Neural progenitor cell (in vitro differentiated cells): ENCODE measurements at regions not wholly inside any gene's neighbourhood (a gene's known extent, or its start where the extent isn't known, plus 50 kb on each side); places are given as distances from the start of the nearest gene placed in this dataset.

Experiments
- DNase-seq: peaks from one replicate; pipeline ENCODE4 v3.0.0-alpha.2; 2016; ENCODE audit warnings: low spot score
- H2AFZ ChIP-seq: fragments of 200-600 bp; sonication (generic); replicated peaks from 2 replicates; pipeline ENCODE4 v1.6.1; 2016; ENCODE audit warnings: antibody characterized with exemption
- H3F3A ChIP-seq: fragments of 200-600 bp; sonication (generic); 2 replicates; pipeline ENCODE4 v1.6.1; 2016; ENCODE audit warnings: antibody characterized with exemption, low read depth
- H3K27ac ChIP-seq: fragments of 200-600 bp; sonication (generic); 2 replicates; pipeline ENCODE4 v1.5.1; 2016; ENCODE audit warnings: mild to moderate bottlenecking
- H3K27me3 ChIP-seq: fragments of 200-600 bp; sonication (generic); 2 replicates; pipeline ENCODE4 v1.6.1; 2016; ENCODE audit warnings: mild to moderate bottlenecking, moderate library complexity
- H3K36me3 ChIP-seq: fragments of 200-600 bp; sonication (generic); 2 replicates; pipeline ENCODE4 v1.5.1; 2016
- H3K4me1 ChIP-seq: fragments of 200-600 bp; sonication (generic); 2 replicates; pipeline ENCODE4 v1.6.1; 2016; ENCODE audit warnings: mixed run types
- H3K4me2 ChIP-seq: fragments of 200-600 bp; sonication (generic); 2 replicates; pipeline ENCODE4 v1.6.1; 2016
- H3K4me3 ChIP-seq: fragments of 200-600 bp; sonication (generic); 2 replicates; pipeline ENCODE4 v1.5.1; 2016
- H3K79me2 ChIP-seq: fragments of 200-600 bp; sonication (generic); 2 replicates; pipeline ENCODE4 v1.6.1; 2016; ENCODE audit warnings: low read depth
- H3K9ac ChIP-seq: fragments of 200-600 bp; sonication (generic); 2 replicates; pipeline ENCODE4 v1.6.1; 2016
- H3K9me3 ChIP-seq: fragments of 200-600 bp; sonication (generic); 2 replicates; pipeline ENCODE4 v1.5.1; 2016; ENCODE audit warnings: low read depth
- H4K20me1 ChIP-seq: fragments of 200-600 bp; sonication (generic); 2 replicates; pipeline ENCODE4 v1.6.1; 2016; ENCODE audit warnings: low read depth
- H3K27ac Mint-ChIP-seq: 3 replicates; pipeline ENCODE4 v1.8.0; 2021; ENCODE audit warnings: mixed read lengths
- H3K27me3 Mint-ChIP-seq: 2 replicates; pipeline ENCODE4 v1.8.0; 2022; ENCODE audit warnings: low read depth, mild to moderate bottlenecking, inconsistent platforms, moderate library complexity, mixed read lengths; ENCODE audit not compliant: insufficient read depth
- H3K36me3 Mint-ChIP-seq: 3 replicates; pipeline ENCODE4 v1.8.0; 2021; ENCODE audit warnings: mixed read lengths
- H3K4me1 Mint-ChIP-seq: 3 replicates; pipeline ENCODE4 v1.8.0; 2021; ENCODE audit warnings: mixed read lengths
- H3K4me3 Mint-ChIP-seq: 3 replicates; pipeline ENCODE4 v1.8.0; 2021; ENCODE audit warnings: mild to moderate bottlenecking, moderate library complexity, mixed read lengths
- H3K9me3 Mint-ChIP-seq: 3 replicates; pipeline ENCODE4 v1.8.0; 2020; ENCODE audit warnings: mixed read lengths
- CTCF ChIP-seq: fragments of 200-600 bp; sonication (generic); IDR thresholded peaks from 2 replicates; pipeline ENCODE4 v1.5.1; 2017; ENCODE audit warnings: antibody characterized with exemption, mild to moderate bottlenecking
- EZH2 ChIP-seq: fragments of 200-600 bp; sonication (generic); IDR thresholded peaks from 2 replicates; pipeline ENCODE4 v1.6.1; 2017; ENCODE audit warnings: antibody characterized with exemption, mild to moderate bottlenecking, moderate library complexity
- EZH2phosphoT487 ChIP-seq: fragments of 200-600 bp; sonication (generic); IDR thresholded peaks from 2 replicates; pipeline ENCODE4 v1.6.1; 2017; ENCODE audit warnings: antibody characterized with exemption

GRCh38 chr5:60209146-60209840 is 315.8 kb upstream of the PDE4D start:
- Histone ChIP-seq H3K4me1 (peaks cover 3% of the 10 kb centered on the region), H3K4me2 (no peak overlapping the region), H3K9me3 (no peaks in the 10 kb centered on the region), H3F3A (no peaks in the 10 kb centered on the region), H2AFZ (no peak overlapping the region), H3K4me3 (no peak overlapping the region), H3K9ac (no peak overlapping the region), H4K20me1 (no peaks in the 10 kb centered on the region), H3K27me3 (no peaks in the 10 kb centered on the region), H3K27ac (no peak overlapping the region), H3K36me3 (no peaks in the 10 kb centered on the region), H3K79me2 (no peaks in the 10 kb centered on the region)
- Mint-ChIP-seq H3K27me3 (no peaks in the 10 kb centered on the region), H3K4me3 (no peak overlapping the region), H3K27ac (no peak overlapping the region), H3K9me3 (no peaks in the 10 kb centered on the region), H3K36me3 (no peaks in the 10 kb centered on the region), H3K4me1 (peaks cover 3% of the 10 kb centered on the region)
- no peak for DNase-seq
- TF ChIP-seq CTCF (no peak), EZH2 (no peak), EZH2phosphoT487 (no peak)

- Histone ChIP-seq H3F3A (no peaks in the 10 kb centered on the region), H3K4me2 (no peak overlapping the region), H3K79me2 (no peaks in the 10 kb centered on the region), H3K27ac (no peak overlapping the region), H3K36me3 (no peaks in the 10 kb centered on the region), H3K4me1 (peaks cover 6% of the 10 kb centered on the region), H3K4me3 (no peak overlapping the region), H2AFZ (no peak overlapping the region), H4K20me1 (no peaks in the 10 kb centered on the region), H3K9ac (no peak overlapping the region), H3K27me3 (no peaks in the 10 kb centered on the region), H3K9me3 (no peaks in the 10 kb centered on the region)
- H3K4me1 Mint-ChIP-seq, result peaks cover 3% of the 10 kb centered on the region
- TF ChIP-seq EZH2phosphoT487, result no peak
- no peak for TF ChIP-seq CTCF
- TF ChIP-seq EZH2, result no peak
- H3K27me3 Mint-ChIP-seq, result no peaks in the 10 kb centered on the region
- no peak overlapping the region for H3K4me3 Mint-ChIP-seq
- DNase-seq, result no peak
- no peak overlapping the region for H3K27ac Mint-ChIP-seq
- H3K9me3 Mint-ChIP-seq, result no peaks in the 10 kb centered on the region
- no peaks in the 10 kb centered on the region for H3K36me3 Mint-ChIP-seq
Measured at GRCh38 chr5:60208716-60209115, 315.2 kb upstream of the PDE4D start.

- Histone ChIP-seq H3K27me3 (no peaks in the 10 kb centered on the region), H3K4me2 (no peak overlapping the region), H3K36me3 (no peaks in the 10 kb centered on the region), H3K9ac (no peak overlapping the region), H2AFZ (no peak overlapping the region), H3K27ac (no peak overlapping the region), H4K20me1 (no peaks in the 10 kb centered on the region), H3K4me1 (peaks cover 6% of the 10 kb centered on the region), H3K79me2 (no peaks in the 10 kb centered on the region), H3K4me3 (no peak overlapping the region), H3F3A (no peaks in the 10 kb centered on the region), H3K9me3 (no peaks in the 10 kb centered on the region)
- no peak for DNase-seq
- no peaks in the 10 kb centered on the region for H3K36me3 Mint-ChIP-seq
- H3K4me1 Mint-ChIP-seq, result peaks cover 3% of the 10 kb centered on the region
- no peaks in the 10 kb centered on the region for H3K27me3 Mint-ChIP-seq
- no peak overlapping the region for H3K27ac Mint-ChIP-seq
- no peak overlapping the region for H3K4me3 Mint-ChIP-seq
- TF ChIP-seq CTCF (no peak), EZH2phosphoT487 (no peak), EZH2 (no peak)
- no peaks in the 10 kb centered on the region for H3K9me3 Mint-ChIP-seq
Measured at GRCh38 chr5:60207040-60207439, 313.5 kb upstream of the PDE4D start.
